ENCODE measurements at regions not wholly inside any gene's neighbourhood (a gene's known extent, or its start where the extent isn't known, plus 50 kb on each side); places are given as distances from the start of the nearest gene placed in this dataset.

DNA sequence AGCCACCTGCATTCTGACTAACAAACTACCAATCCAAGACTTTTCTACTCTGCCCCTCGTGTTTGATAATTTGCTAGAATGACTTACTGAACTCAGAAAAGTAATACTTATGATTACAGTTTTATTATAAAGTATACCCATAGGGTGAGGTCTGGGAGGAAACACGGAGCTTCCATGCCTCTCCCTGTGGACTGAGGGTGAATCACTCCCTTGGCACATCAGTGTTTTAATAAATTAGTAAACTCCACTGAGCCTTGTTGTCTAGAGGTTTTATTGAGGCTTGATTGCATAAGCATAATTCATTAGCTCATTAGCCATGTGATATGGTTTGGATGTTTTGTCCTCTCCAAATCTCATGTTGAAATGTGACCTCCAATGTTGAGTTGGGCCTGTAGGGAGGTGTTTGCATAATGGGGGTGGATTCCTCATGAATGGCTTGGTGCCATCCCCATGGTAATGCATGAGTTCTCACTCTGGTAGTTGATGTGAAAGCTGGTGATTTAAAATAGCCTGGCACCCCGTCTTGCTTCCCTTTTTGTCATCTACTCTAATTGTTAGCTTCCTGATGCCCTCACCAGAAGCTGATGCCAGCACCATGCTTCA lies 233.6 kb upstream of the TRPC7 start:
- TF ChIP-seq, protein P1, sequence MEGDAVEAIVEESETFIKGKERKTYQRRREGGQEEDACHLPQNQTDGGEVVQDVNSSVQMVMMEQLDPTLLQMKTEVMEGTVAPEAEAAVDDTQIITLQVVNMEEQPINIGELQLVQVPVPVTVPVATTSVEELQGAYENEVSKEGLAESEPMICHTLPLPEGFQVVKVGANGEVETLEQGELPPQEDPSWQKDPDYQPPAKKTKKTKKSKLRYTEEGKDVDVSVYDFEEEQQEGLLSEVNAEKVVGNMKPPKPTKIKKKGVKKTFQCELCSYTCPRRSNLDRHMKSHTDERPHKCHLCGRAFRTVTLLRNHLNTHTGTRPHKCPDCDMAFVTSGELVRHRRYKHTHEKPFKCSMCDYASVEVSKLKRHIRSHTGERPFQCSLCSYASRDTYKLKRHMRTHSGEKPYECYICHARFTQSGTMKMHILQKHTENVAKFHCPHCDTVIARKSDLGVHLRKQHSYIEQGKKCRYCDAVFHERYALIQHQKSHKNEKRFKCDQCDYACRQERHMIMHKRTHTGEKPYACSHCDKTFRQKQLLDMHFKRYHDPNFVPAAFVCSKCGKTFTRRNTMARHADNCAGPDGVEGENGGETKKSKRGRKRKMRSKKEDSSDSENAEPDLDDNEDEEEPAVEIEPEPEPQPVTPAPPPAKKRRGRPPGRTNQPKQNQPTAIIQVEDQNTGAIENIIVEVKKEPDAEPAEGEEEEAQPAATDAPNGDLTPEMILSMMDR (IDR thresholded peaks at IDR 0.05), result no peak
- no peak for TF ChIP-seq POLR2A (IDR thresholded peaks at IDR 0.05)

Data from lower leg skin (tissue), 3 donors.